Caco-2 (cell line): ENCODE measurements at regions not wholly inside any gene's neighbourhood (a gene's known extent, or its start where the extent isn't known, plus 50 kb on each side); places are given as distances from the start of the nearest gene placed in this dataset.
A peak's percentile ranks its signal among the peaks of the same experiment; 100 is the strongest.

ENCODE experiments used
- BruUV-seq: library from RNA; stranded (reverse); fragments of 400-500 nt; replicated peaks from 2 replicates; lab custom pipeline; 2021; lab: Mats Ljungman, UMichigan
- CTCF ChIA-PET: fragments of 300-600 bp; sonication (Branson Sonifier 250); formaldehyde crosslinking; loops from one replicate; lab custom pipeline; 2022; ENCODE audit warnings: antibody characterized with exemption; lab: Charles Lee
- POLR2A ChIA-PET: fragments of 300-600 bp; sonication (Branson Sonifier 250); formaldehyde crosslinking; loops from one replicate; lab custom pipeline; 2022; ENCODE audit warnings: antibody characterized with exemption; lab: Charles Lee
- DNase-seq, 2 experiments: peaks; one replicate each; pipeline versions ENCODE4 v3.0.0 to v3.0.0-alpha.2; 2020 to 2022
- H3K27me3 ChIP-seq: replicated peaks from 2 replicates; pipeline ENCODE4 v1.6.0; 2011; ENCODE audit warnings: low read length; ENCODE audit not compliant: control insufficient read depth, insufficient read depth
- H3K36me3 ChIP-seq: 2 replicates; pipeline ENCODE4 v1.5.1; 2011; ENCODE audit warnings: low read length; ENCODE audit not compliant: control insufficient read depth, insufficient read depth
- H3K4me1 ChIP-seq: fragments of 250-450 bp; sonication (Bioruptor Pico); 2 replicates; pipeline ENCODE4 v1.5.1; 2020; ENCODE audit warnings: mild to moderate bottlenecking
- H3K4me3 ChIP-seq: 2 replicates; pipeline ENCODE4 v1.5.1; 2011; ENCODE audit warnings: low read depth, mild to moderate bottlenecking, control low read depth, low read length
- H3K9me3 ChIP-seq: fragments of 250-450 bp; sonication (Bioruptor Pico); 2 replicates; pipeline ENCODE4 v1.5.1; 2020; ENCODE audit warnings: mild to moderate bottlenecking, moderate library complexity
- H3K27ac Mint-ChIP-seq: one replicate; pipeline ENCODE4 v1.8.0; 2022; ENCODE audit warnings: mixed read lengths; ENCODE audit not compliant: unreplicated experiment
- H3K27me3 Mint-ChIP-seq: one replicate; pipeline ENCODE4 v1.8.0; 2022; ENCODE audit warnings: mixed read lengths; ENCODE audit not compliant: insufficient read depth, unreplicated experiment
- H3K36me3 Mint-ChIP-seq: one replicate; pipeline ENCODE4 v1.8.0; 2022; ENCODE audit warnings: mild to moderate bottlenecking, mixed read lengths; ENCODE audit not compliant: insufficient read depth, unreplicated experiment
- H3K4me1 Mint-ChIP-seq: one replicate; pipeline ENCODE4 v1.8.0; 2022; ENCODE audit warnings: low read depth, mixed read lengths; ENCODE audit not compliant: unreplicated experiment
- H3K4me3 Mint-ChIP-seq: one replicate; pipeline ENCODE4 v1.8.0; 2022; ENCODE audit warnings: mild to moderate bottlenecking, moderate library complexity, mixed read lengths; ENCODE audit not compliant: unreplicated experiment
- H3K9me3 Mint-ChIP-seq: one replicate; pipeline ENCODE4 v1.8.0; 2022; ENCODE audit warnings: mixed read lengths; ENCODE audit not compliant: unreplicated experiment
- intact Hi-C: fragments of 100-400 bp; cut with micrococcal nuclease; formaldehyde crosslinking; loops from one replicate; pipeline ENCODE4 v1.10.0; 2022; ENCODE audit not compliant: unreplicated experiment
- TF ChIP-seq, protein P1 (sequence below), 2 experiments: fragments of 200-600 bp in 1 of 2; IDR thresholded peaks; 1 replicate in 1 of 2; 2 replicates in 1 of 2; pipeline versions ENCODE4 v1.5.1 to v1.8.0; 2011 to 2022; ENCODE audit warnings: antibody characterized with exemption in 1 of 2, control low read depth in 1 of 2, inconsistent platforms in 1 of 2, low read depth in 1 of 2, low read length in 1 of 2, mild to moderate bottlenecking in 1 of 2, moderate library complexity in 1 of 2; ENCODE audit not compliant: insufficient read depth in 1 of 2, severe bottlenecking in 1 of 2, unreplicated experiment in 1 of 2

DNA sequence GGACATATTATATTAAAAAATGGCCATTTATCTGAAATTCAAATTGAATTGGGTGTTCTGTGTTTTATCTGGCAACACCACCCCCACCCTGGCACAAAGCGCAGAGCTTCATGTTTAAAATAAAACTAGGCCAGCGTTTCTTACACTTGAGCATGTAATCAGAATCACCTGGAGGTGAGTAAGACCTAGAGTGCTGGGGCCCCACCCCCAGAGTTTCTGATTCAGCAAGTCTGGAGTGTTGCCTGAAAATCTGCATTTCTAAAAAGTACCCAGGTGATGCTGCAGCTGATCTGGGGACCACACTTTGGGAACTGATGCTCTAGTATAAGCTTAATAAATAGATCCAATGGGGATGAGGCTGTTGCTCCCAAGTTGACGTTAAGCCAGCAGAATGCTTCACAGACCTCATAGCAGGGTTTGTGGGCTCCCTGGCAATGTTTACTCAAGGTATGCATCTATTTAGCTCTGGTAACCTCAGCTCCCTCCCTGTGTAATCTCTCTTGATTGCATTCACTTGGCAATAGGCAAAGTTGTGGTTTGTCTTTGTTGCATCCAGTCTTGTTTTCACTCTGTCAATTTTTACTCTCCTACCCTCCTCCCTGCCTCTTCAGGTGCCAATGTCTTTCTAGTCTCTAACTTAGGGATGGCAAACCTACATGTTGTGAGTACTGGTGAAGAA, 99.8 kb upstream of the TEX13D start:
- no peaks in the 10 kb centered on the region for H3K36me3 ChIP-seq
- H3K4me3 ChIP-seq, result no peak overlapping the region
- BruUV-seq, result no TSS peak
- H3K9me3 ChIP-seq, result no peaks in the 10 kb centered on the region
- Mint-ChIP-seq H3K27me3 (no peaks in the 10 kb centered on the region), H3K4me1 (no peaks in the 10 kb centered on the region), H3K36me3 (no peaks in the 10 kb centered on the region), H3K4me3 (no peak overlapping the region), H3K9me3 (no peaks in the 10 kb centered on the region), H3K27ac (no peak overlapping the region)
- H3K4me1 ChIP-seq, result peaks cover 6% of the 10 kb centered on the region; the same call in 1 of the 2 replicates
- intact Hi-C loops, result no loop called here
- TF ChIP-seq, protein P1, sequence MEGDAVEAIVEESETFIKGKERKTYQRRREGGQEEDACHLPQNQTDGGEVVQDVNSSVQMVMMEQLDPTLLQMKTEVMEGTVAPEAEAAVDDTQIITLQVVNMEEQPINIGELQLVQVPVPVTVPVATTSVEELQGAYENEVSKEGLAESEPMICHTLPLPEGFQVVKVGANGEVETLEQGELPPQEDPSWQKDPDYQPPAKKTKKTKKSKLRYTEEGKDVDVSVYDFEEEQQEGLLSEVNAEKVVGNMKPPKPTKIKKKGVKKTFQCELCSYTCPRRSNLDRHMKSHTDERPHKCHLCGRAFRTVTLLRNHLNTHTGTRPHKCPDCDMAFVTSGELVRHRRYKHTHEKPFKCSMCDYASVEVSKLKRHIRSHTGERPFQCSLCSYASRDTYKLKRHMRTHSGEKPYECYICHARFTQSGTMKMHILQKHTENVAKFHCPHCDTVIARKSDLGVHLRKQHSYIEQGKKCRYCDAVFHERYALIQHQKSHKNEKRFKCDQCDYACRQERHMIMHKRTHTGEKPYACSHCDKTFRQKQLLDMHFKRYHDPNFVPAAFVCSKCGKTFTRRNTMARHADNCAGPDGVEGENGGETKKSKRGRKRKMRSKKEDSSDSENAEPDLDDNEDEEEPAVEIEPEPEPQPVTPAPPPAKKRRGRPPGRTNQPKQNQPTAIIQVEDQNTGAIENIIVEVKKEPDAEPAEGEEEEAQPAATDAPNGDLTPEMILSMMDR (IDR thresholded peaks at IDR 0.05; ENCODE audit: insufficient read depth in 1 of 2, low read depth in 1 of 2, low read length in 1 of 2, severe bottlenecking in 1 of 2, unreplicated experiment in 1 of 2), result no peak
- POLR2A ChIA-PET, result no interaction called here
- DNase-seq, result no peak
- H3K27me3 ChIP-seq, result no peaks in the 10 kb centered on the region
- CTCF ChIA-PET, result no interaction called here

DNA sequence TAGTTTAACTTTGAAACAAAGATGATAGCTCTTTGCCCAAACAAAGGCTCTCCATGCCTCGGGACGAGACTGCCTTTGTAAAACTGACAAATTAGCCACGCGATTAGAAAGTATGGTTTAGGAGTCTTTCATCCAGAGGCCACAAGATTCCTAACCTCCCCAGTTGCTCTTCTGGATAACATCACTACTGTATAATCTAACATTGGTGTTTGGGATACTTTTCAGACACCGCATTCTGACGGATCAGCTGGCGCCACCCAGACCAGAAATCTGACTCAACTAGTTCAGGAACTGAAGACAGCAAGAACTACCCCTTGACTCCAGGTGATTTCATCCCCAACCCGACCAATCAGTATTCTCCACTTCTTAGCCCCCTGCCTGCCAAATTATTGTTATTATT, 98.1 kb upstream of the TEX13D start:
- Mint-ChIP-seq H3K9me3 (no peaks in the 10 kb centered on the region), H3K4me3 (peak overlapping the region; percentile 49), H3K27ac (peak overlapping the region; percentile 23), H3K36me3 (no peaks in the 10 kb centered on the region), H3K4me1 (no peaks in the 10 kb centered on the region), H3K27me3 (no peaks in the 10 kb centered on the region)
- no TSS peak for BruUV-seq
- intact Hi-C loops, result loop anchor here (2.0 kb wide), 1 partner anchor 16 kb away; no protein-coding TSS in a partner anchor
- ChIA-PET POLR2A (no interaction called here), CTCF (no interaction called here)
- Histone ChIP-seq H3K36me3 (no peaks in the 10 kb centered on the region), H3K27me3 (no peaks in the 10 kb centered on the region), H3K4me1 (peaks cover 6% of the 10 kb centered on the region; the same call in 1 of the 2 replicates), H3K4me3 (no peak overlapping the region), H3K9me3 (no peaks in the 10 kb centered on the region)
- peak; percentile 30 to 32 for DNase-seq
- TF ChIP-seq, protein P1 (IDR thresholded peaks at IDR 0.05; ENCODE audit: insufficient read depth in 1 of 2, low read depth in 1 of 2, low read length in 1 of 2, severe bottlenecking in 1 of 2, unreplicated experiment in 1 of 2), result no peak

DNA sequence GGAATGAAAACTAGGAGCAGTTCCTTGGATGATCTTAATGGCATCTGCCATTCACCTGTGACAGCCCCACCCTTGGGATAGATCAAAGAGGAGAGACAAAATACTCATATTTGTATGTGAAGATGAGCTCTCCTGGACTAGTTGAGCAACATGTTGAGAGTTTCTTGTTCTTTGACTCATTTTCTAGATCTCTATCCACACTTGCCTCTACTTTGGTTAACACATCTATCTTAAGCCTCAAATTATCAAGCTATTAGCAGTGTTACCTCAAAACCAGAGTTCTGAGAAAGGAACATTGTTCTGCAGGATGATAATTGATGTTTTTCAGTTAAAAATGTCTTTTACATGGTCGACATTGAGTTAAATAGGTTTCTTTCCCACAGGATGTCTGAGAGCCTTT, 94.2 kb upstream of the TEX13D start:
- Mint-ChIP-seq H3K36me3 (no peaks in the 10 kb centered on the region), H3K4me3 (no peak overlapping the region), H3K27ac (no peak overlapping the region), H3K4me1 (peaks cover 6% of the 10 kb centered on the region), H3K9me3 (no peaks in the 10 kb centered on the region), H3K27me3 (no peaks in the 10 kb centered on the region)
- POLR2A ChIA-PET, result no interaction called here
- H3K36me3 ChIP-seq, result no peaks in the 10 kb centered on the region
- H3K27me3 ChIP-seq, result no peaks in the 10 kb centered on the region
- no TSS peak for BruUV-seq
- H3K9me3 ChIP-seq, result no peaks in the 10 kb centered on the region
- intact Hi-C loops, result no loop called here
- H3K4me1 ChIP-seq, result peaks cover 6% of the 10 kb centered on the region; the same call in 1 of the 2 replicates
- H3K4me3 ChIP-seq, result no peak overlapping the region
- TF ChIP-seq, protein P1 (IDR thresholded peaks at IDR 0.05; ENCODE audit: insufficient read depth in 1 of 2, low read depth in 1 of 2, low read length in 1 of 2, severe bottlenecking in 1 of 2, unreplicated experiment in 1 of 2), result no peak
- CTCF ChIA-PET, result no interaction called here
- no peak for DNase-seq
